Activated B cell treated with CpG ODN at 0.5 μM for 24 hours (primary cell): ENCODE measurements at regions not wholly inside any gene's neighbourhood (a gene's known extent, or its start where the extent isn't known, plus 50 kb on each side); places are given as distances from the start of the nearest gene placed in this dataset.

Experiments used
- ATAC-seq: fragments of 200-7000 bp; cut with Tn5 transposase; one replicate; pipeline ENCODE4 v1.10.0; 2021; ENCODE audit warnings: low read depth, mild to moderate bottlenecking, moderate library complexity
- CTCF ChIA-PET: fragments of 350-600 bp; sonication (Branson Sonifier 250); formaldehyde crosslinking; loops from one replicate; lab custom pipeline; 2021; ENCODE audit warnings: antibody characterized with exemption; lab: Charles Lee
- POLR2A ChIA-PET: fragments of 350-600 bp; sonication (Branson Sonifier 250); formaldehyde crosslinking; loops from one replicate; lab custom pipeline; 2021; ENCODE audit warnings: antibody characterized with exemption; lab: Charles Lee
- DNase-seq: peaks from one replicate; pipeline ENCODE4 v3.0.0; 2022
- H3K27ac Mint-ChIP-seq: one replicate; pipeline ENCODE4 v1.8.0; 2020; ENCODE audit warnings: mixed read lengths
- H3K27me3 Mint-ChIP-seq: one replicate; pipeline ENCODE4 v1.8.0; 2021; ENCODE audit warnings: mixed read lengths
- H3K36me3 Mint-ChIP-seq: one replicate; pipeline ENCODE4 v1.8.0; 2021; ENCODE audit warnings: low read depth, mixed read lengths
- H3K4me1 Mint-ChIP-seq: one replicate; pipeline ENCODE4 v1.8.0; 2021; ENCODE audit warnings: mixed read lengths
- H3K4me3 Mint-ChIP-seq: one replicate; pipeline ENCODE4 v1.8.0; 2020; ENCODE audit warnings: mild to moderate bottlenecking, mixed read lengths
- H3K9me3 Mint-ChIP-seq: one replicate; pipeline ENCODE4 v1.8.0; 2020; ENCODE audit warnings: mixed read lengths
- intact Hi-C: fragments of 100-400 bp; cut with micrococcal nuclease; formaldehyde crosslinking; loops from one replicate; pipeline ENCODE4 v1.15.1; 2024
- TF ChIP-seq, protein P1 (sequence below): fragments of 200-600 bp; IDR thresholded peaks from one replicate; pipeline ENCODE4 v1.8.0; 2022; ENCODE audit warnings: antibody characterized with exemption, mild to moderate bottlenecking

DNA sequence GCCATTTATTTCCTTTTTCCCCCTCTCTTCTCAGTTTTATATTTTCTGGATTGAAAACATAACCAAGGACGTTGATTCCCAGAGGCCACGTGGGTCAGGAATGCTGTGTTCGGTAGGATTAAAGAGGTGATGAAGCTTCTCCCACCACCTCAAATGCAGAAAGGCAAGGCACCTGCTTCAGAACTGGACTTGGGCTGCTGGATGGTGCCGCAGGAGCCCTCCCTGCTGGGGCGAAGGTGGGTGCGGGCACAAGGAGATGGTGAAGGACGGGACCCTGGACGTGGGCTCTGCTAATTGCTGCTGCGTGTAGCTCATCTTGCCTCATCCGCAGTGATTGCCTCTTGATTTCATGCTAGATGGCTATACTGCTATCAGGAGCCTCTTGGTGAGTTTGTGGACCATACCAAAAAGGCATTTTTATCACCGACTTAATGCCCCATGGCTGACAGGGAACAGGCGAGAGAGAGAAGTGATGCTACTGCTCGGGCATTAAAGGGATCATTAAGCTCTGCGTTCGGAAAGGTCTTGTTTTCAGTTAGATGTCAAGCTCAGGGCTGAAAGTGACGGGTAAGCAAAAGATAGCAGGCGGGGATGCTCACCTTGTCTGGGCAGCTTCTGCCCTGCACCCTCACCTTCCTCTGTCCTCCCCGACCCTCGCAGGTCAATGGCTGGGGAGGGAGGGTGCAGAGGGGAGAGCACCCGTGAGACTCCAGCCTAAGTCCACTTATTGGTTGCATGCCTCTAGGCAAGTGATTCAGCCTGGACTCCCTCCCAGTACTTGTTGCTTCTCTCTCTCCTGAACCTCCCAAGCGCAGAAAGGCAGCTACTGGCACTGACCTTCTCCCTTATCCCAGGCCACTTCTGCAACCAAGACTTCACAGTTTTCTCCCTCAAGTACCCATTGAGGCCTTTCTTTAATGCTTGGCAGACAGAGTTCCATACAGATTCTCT is 71.6 kb upstream of the FSTL4 start:
- intact Hi-C loops, result no loop called here
- no peak for ATAC-seq
- ChIA-PET POLR2A (interaction anchor here (0.6 kb wide), 1 partner anchor 764 kb away, joined by 4 read pairs; no protein-coding TSS in a partner anchor), CTCF (no interaction called here)
- DNase-seq, result no peak
- no peaks in the 10 kb centered on the region for H3K36me3 Mint-ChIP-seq
- TF ChIP-seq, protein P1, sequence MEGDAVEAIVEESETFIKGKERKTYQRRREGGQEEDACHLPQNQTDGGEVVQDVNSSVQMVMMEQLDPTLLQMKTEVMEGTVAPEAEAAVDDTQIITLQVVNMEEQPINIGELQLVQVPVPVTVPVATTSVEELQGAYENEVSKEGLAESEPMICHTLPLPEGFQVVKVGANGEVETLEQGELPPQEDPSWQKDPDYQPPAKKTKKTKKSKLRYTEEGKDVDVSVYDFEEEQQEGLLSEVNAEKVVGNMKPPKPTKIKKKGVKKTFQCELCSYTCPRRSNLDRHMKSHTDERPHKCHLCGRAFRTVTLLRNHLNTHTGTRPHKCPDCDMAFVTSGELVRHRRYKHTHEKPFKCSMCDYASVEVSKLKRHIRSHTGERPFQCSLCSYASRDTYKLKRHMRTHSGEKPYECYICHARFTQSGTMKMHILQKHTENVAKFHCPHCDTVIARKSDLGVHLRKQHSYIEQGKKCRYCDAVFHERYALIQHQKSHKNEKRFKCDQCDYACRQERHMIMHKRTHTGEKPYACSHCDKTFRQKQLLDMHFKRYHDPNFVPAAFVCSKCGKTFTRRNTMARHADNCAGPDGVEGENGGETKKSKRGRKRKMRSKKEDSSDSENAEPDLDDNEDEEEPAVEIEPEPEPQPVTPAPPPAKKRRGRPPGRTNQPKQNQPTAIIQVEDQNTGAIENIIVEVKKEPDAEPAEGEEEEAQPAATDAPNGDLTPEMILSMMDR, result no peak
- H3K27me3 Mint-ChIP-seq, result peaks cover 20% of the 10 kb centered on the region
- H3K27ac Mint-ChIP-seq, result no peak overlapping the region
- no peaks in the 10 kb centered on the region for H3K9me3 Mint-ChIP-seq
- no peaks in the 10 kb centered on the region for H3K4me1 Mint-ChIP-seq
- no peak overlapping the region for H3K4me3 Mint-ChIP-seq

DNA sequence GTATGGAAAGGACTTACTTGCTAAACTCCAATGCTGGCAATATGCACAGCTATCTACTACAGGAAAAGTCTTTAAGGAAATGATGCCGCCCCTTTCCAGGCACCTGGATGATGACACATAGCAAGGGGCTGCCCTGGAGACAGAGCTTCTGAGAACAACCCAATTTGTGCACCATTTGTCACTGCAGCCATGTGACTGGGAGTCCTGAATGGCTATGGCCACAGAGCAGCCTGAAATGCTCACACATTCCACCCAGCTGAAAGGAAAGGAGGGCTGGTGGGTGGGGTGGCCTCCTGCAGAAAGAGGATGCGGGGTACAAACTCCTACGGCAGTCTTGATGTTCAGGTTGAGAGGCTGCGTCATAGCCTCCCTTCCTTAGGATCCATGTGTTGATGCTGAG is 70.1 kb upstream of the FSTL4 start:
- Mint-ChIP-seq H3K9me3 (no peaks in the 10 kb centered on the region), H3K36me3 (no peaks in the 10 kb centered on the region), H3K27ac (no peak overlapping the region), H3K4me1 (no peaks in the 10 kb centered on the region), H3K4me3 (no peak overlapping the region), H3K27me3 (peaks cover 19% of the 10 kb centered on the region)
- ChIA-PET POLR2A (no interaction called here), CTCF (no interaction called here)
- ATAC-seq (no peak), DNase-seq (no peak)
- intact Hi-C loops, result no loop called here
- TF ChIP-seq, protein P1, result no peak

DNA sequence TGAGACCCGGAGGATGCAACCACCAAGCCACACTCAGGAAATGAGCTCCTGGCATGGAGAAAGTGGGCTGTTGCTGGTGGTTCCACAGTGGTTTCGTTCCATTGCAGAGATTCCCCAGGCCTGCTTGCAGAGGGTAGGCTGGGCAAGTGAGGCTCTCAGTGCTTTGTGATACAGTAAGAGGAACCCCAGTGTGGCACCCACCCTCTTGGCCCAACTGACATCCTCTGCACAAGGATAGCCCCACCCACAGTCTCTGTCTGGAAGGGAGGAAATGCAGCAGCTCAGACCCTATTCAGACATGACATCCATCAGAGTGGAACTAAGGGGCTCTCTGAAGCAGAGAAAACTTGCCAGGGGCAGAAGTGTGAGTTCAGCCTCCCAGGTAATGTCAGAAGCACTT is 69.6 kb upstream of the FSTL4 start:
- no peaks in the 10 kb centered on the region for H3K9me3 Mint-ChIP-seq
- POLR2A ChIA-PET, result no interaction called here
- intact Hi-C loops, result no loop called here
- H3K4me3 Mint-ChIP-seq, result no peak overlapping the region
- DNase-seq (no peak), ATAC-seq (no peak)
- H3K27me3 Mint-ChIP-seq, result peaks cover 15% of the 10 kb centered on the region
- no peaks in the 10 kb centered on the region for H3K4me1 Mint-ChIP-seq
- TF ChIP-seq, protein P1, result no peak
- CTCF ChIA-PET, result no interaction called here
- no peak overlapping the region for H3K27ac Mint-ChIP-seq
- no peaks in the 10 kb centered on the region for H3K36me3 Mint-ChIP-seq

DNA sequence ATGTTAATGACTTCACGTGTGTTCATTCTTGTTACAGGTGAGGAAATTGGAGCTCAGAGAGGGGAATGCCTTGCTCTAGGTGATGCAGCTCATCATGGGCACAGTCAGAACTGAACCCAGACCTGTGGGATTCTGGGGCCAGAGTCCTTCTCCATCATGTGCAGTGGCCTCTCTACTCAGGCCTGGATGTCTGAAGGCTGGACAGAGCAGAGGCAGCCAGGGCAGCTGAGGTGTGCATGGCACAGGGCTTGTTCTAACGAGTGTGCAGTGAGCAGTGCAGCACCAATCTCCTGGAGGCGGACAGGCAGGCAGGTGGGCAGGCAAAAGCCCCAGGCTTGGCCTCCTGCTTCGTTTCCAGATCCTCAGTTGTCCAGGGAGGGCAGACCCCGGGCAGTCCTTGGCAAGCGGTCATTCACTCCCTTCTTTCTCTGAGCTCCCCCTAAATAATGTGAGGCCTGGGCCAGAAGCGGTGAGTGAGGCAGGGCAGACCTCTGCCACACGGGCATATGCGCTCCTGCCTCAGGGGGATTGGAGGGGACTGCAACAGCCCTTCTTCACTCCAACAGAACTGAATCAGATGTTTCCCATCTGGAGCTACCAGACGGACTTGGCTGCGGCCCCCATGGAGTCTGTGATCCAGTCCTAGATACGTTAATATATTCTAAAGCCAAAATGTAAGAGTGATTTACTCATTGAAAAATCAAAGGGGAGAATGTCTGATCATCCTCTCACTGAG is 68.7 kb upstream of the FSTL4 start:
- TF ChIP-seq, protein P1, result no peak
- intact Hi-C loops, result no loop called here
- no peak for ATAC-seq
- H3K4me1 Mint-ChIP-seq, result no peaks in the 10 kb centered on the region
- CTCF ChIA-PET, result no interaction called here
- no peaks in the 10 kb centered on the region for H3K9me3 Mint-ChIP-seq
- H3K4me3 Mint-ChIP-seq, result no peak overlapping the region
- POLR2A ChIA-PET, result no interaction called here
- DNase-seq, result no peak
- H3K27ac Mint-ChIP-seq, result no peak overlapping the region
- H3K36me3 Mint-ChIP-seq, result no peaks in the 10 kb centered on the region
- peaks cover 11% of the 10 kb centered on the region for H3K27me3 Mint-ChIP-seq

DNA sequence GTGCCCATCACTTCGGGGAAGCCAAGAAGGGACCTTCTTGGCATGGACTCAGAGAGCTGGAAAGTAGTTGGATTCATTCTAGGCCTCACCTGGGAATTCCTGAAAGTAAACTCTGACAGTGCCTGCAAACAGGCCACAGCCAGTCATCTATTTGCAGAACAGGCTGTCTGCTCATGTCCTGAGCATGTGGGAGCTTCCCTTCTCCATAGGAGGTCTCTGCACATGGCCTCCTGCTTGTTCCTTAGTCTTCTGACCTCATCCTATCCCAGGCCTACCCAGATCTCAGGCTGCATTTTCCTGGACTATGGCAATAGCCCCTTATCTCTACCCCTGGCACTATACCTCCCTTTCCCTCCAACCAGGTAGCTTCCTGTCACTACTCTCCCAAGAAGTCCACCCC is 67.2 kb upstream of the FSTL4 start:
- Mint-ChIP-seq H3K4me3 (no peak overlapping the region), H3K27ac (no peak overlapping the region), H3K4me1 (no peaks in the 10 kb centered on the region), H3K36me3 (no peaks in the 10 kb centered on the region), H3K27me3 (peaks cover 7% of the 10 kb centered on the region), H3K9me3 (no peaks in the 10 kb centered on the region)
- intact Hi-C loops, result no loop called here
- DNase-seq, result no peak
- POLR2A ChIA-PET, result no interaction called here
- ATAC-seq, result no peak
- TF ChIP-seq, protein P1, result no peak
- CTCF ChIA-PET, result no interaction called here
